IMR-90 (cell line): ENCODE measurements at regions not wholly inside any gene's neighbourhood (a gene's known extent, or its start where the extent isn't known, plus 50 kb on each side); places are given as distances from the start of the nearest gene placed in this dataset.

Source experiments
- ATAC-seq: fragments of 200-7000 bp; cut with Tn5 transposase; 2 replicates; pipeline ENCODE4 v1.9.1; 2020; ENCODE audit warnings: low read depth, mild to moderate bottlenecking, moderate library complexity
- BruUV-seq: library from RNA; stranded (reverse); fragments of 400-500 nt; replicated peaks from 2 replicates; lab custom pipeline; 2021; lab: Mats Ljungman, UMichigan
- CTCF ChIA-PET: fragments of 300-600 bp; formaldehyde crosslinking; extraction: SDS; loops from one replicate; lab custom pipeline; 2021; ENCODE audit warnings: antibody characterized with exemption; lab: Yijun Ruan, JAX
- POLR2A ChIA-PET: fragments of 300-600 bp; sonication (Branson Sonifier 250); formaldehyde crosslinking; loops from one replicate; lab custom pipeline; 2022; ENCODE audit warnings: antibody characterized with exemption; ENCODE audit not compliant: unreplicated experiment; lab: Charles Lee
- DNase-seq: peaks from one replicate; pipeline ENCODE4 v3.0.0; 2013
- H2AFZ ChIP-seq: replicated peaks from 2 replicates; pipeline ENCODE3; 2013; ENCODE audit warnings: low read length, mild to moderate bottlenecking; ENCODE audit not compliant: poor library complexity
- H2AK5ac ChIP-seq: 2 replicates; pipeline ENCODE4 v1.6.1; 2013; ENCODE audit warnings: low read depth, low read length, inconsistent platforms
- H2AK9ac ChIP-seq: replicated peaks from 2 replicates; pipeline ENCODE3; 2013; ENCODE audit warnings: mild to moderate bottlenecking, low read depth, low read length, moderate library complexity; ENCODE audit not compliant: poor library complexity
- H2BK120ac ChIP-seq: 2 replicates; pipeline ENCODE4 v1.6.1; 2013; ENCODE audit warnings: low read depth, low read length, inconsistent platforms
- H2BK15ac ChIP-seq: 3 replicates; pipeline ENCODE4 v1.6.1; 2013; ENCODE audit warnings: low read depth, low read length, inconsistent platforms
- H2BK20ac ChIP-seq: 2 replicates; pipeline ENCODE4 v1.6.1; 2013; ENCODE audit warnings: low read depth, mild to moderate bottlenecking, inconsistent platforms, low read length, moderate library complexity
- H2BK5ac ChIP-seq: 2 replicates; pipeline ENCODE4 v1.6.1; 2013; ENCODE audit warnings: mild to moderate bottlenecking, low read depth, low read length, inconsistent platforms; ENCODE audit not compliant: poor library complexity, severe bottlenecking
- H3K14ac ChIP-seq: replicated peaks from 2 replicates; pipeline ENCODE4 v1.6.1; 2013; ENCODE audit warnings: low read depth, low read length, inconsistent platforms
- H3K18ac ChIP-seq: 2 replicates; pipeline ENCODE4 v1.6.1; 2013; ENCODE audit warnings: low read depth, low read length, control low read depth
- H3K23ac ChIP-seq: 2 replicates; pipeline ENCODE4 v1.6.1; 2013; ENCODE audit warnings: low read depth, low read length, inconsistent platforms
- H3K27ac ChIP-seq: 2 replicates; pipeline ENCODE4 v1.5.1; 2013; ENCODE audit warnings: mild to moderate bottlenecking, control low read depth, low read length; ENCODE audit not compliant: insufficient read depth
- H3K27me3 ChIP-seq: 2 replicates; pipeline ENCODE4 v1.6.1; 2013; ENCODE audit warnings: low read length; ENCODE audit not compliant: control insufficient read depth, insufficient read depth
- H3K36me3 ChIP-seq: 2 replicates; pipeline ENCODE4 v1.6.1; 2013; ENCODE audit warnings: low read length, mixed read lengths; ENCODE audit not compliant: control insufficient read depth, insufficient read depth
- H3K4ac ChIP-seq: 2 replicates; pipeline ENCODE4 v1.6.1; 2013; ENCODE audit warnings: low read depth, low read length, inconsistent platforms
- H3K4me1 ChIP-seq: 2 replicates; pipeline ENCODE4 v1.6.1; 2013; ENCODE audit warnings: low read length, mixed read lengths; ENCODE audit not compliant: control insufficient read depth, insufficient read depth
- H3K4me2 ChIP-seq: 2 replicates; pipeline ENCODE4 v1.6.1; 2013; ENCODE audit warnings: low read depth, mild to moderate bottlenecking, control low read depth, low read length, moderate library complexity
- H3K4me3 ChIP-seq: 2 replicates; pipeline ENCODE4 v1.5.1; 2013; ENCODE audit warnings: low read depth, mild to moderate bottlenecking, control low read depth, low read length, moderate library complexity; ENCODE audit not compliant: insufficient read depth
- H3K56ac ChIP-seq: 2 replicates; pipeline ENCODE4 v1.6.1; 2013; ENCODE audit warnings: low read length, inconsistent platforms; ENCODE audit not compliant: insufficient read depth; ENCODE audit errors: extremely low read depth
- H3K79me1 ChIP-seq, 2 experiments: 2 replicates each; pipeline ENCODE4 v1.6.1; 2013; ENCODE audit warnings: low read length in 2 of 2, inconsistent platforms in 1 of 2, low read depth in 1 of 2
- H3K9ac ChIP-seq: 2 replicates; pipeline ENCODE4 v1.6.1; 2013; ENCODE audit warnings: low read depth, low read length, control low read depth
- H3K9me1 ChIP-seq: 2 replicates; pipeline ENCODE4 v1.6.1; 2013; ENCODE audit warnings: low read length, inconsistent platforms; ENCODE audit not compliant: insufficient read depth
- H3K9me3 ChIP-seq: 2 replicates; pipeline ENCODE4 v1.6.1; 2013; ENCODE audit warnings: low read length; ENCODE audit not compliant: control insufficient read depth, insufficient read depth
- H4K20me1 ChIP-seq: 2 replicates; pipeline ENCODE4 v1.6.1; 2013; ENCODE audit warnings: low read length, inconsistent platforms; ENCODE audit not compliant: insufficient read depth
- H4K5ac ChIP-seq: 2 replicates; pipeline ENCODE4 v1.6.1; 2013; ENCODE audit warnings: mild to moderate bottlenecking, low read depth, low read length, control low read depth
- H4K8ac ChIP-seq, 2 experiments: 2 replicates each; pipeline ENCODE4 v1.6.1; 2013; ENCODE audit warnings: low read depth in 2 of 2, low read length in 2 of 2, control low read depth in 1 of 2, inconsistent platforms in 1 of 2
- H4K91ac ChIP-seq: 2 replicates; pipeline ENCODE4 v1.6.1; 2013; ENCODE audit warnings: low read depth, low read length, inconsistent platforms; ENCODE audit not compliant: insufficient read depth
- POLR2A ChIP-seq: IDR thresholded peaks from 2 replicates; pipeline ENCODE4 v1.6.1; 2012; ENCODE audit warnings: mild to moderate bottlenecking, low read depth, low read length
- WGBS, 2 experiments: methylation state at CpG; one replicate each; pipeline versions ENCODE4 v1.1.5 to v1.1.7; 2013; ENCODE audit warnings: missing lambda C conversion rate in 2 of 2; ENCODE audit not compliant: insufficient read length in 1 of 2; ENCODE audit errors: extremely low coverage in 2 of 2; 5-methylcytosine and 5-hydroxymethylcytosine counted together
- dilution Hi-C: fragments of 300-500 bp; cut with HindIII; formaldehyde crosslinking; loops from one replicate; pipeline ENCODE4 v1.14.3; 2018; ENCODE audit warnings: low sequenced_read_pairs; ENCODE audit not compliant: unreplicated experiment
- in situ Hi-C: fragments of 300-500 bp; cut with MboI; formaldehyde crosslinking; loops from 3 replicates; pipeline ENCODE4 v1.14.3; 2019; ENCODE audit warnings: low sequenced_read_pairs, inconsistent platforms, mixed read lengths
- intact Hi-C: fragments of 100-400 bp; cut with micrococcal nuclease; formaldehyde crosslinking; loops from 2 replicates; pipeline ENCODE4 v1.10.0; 2022

DNA sequence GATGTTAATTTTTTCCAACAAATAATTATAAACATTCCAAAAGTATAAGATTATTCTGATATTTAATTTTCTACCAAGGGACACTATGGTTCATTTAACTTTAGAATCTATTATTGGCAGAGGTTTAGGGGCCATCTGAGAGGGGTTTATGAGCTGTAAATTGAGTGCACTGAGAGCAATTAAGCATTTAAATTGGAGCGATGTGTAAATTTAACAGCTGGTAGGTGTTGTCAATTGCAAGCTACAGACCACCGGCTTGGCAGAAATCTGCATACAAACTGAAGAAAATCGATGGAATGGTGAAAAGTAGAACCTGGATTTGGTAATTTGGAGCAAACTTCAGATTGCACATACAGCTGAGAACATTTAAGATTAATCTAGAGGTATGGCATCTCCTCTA is 55.8 kb upstream of the MTF2 start:
- H3K14ac ChIP-seq, result no peak overlapping the region
- BruUV-seq, result no TSS peak
- no peak overlapping the region for H3K4me2 ChIP-seq
- no peak overlapping the region for H3K27ac ChIP-seq
- no peak overlapping the region for H4K8ac ChIP-seq
- H3K4ac ChIP-seq, result no peak overlapping the region
- no peak overlapping the region for H2BK120ac ChIP-seq
- H3K9me1 ChIP-seq, result no peaks in the 10 kb centered on the region
- H3K9me3 ChIP-seq, result no peaks in the 10 kb centered on the region
- no peak overlapping the region for H3K23ac ChIP-seq
- no peak for DNase-seq
- H3K27me3 ChIP-seq, result peaks cover 38% of the 10 kb centered on the region
- H2AFZ ChIP-seq, result no peak overlapping the region
- no peak for ATAC-seq
- H4K91ac ChIP-seq, result no peak overlapping the region
- TF ChIP-seq POLR2A, result no peak
- no peak overlapping the region for H2AK9ac ChIP-seq
- no peak overlapping the region for H3K56ac ChIP-seq
- no peak overlapping the region for H2AK5ac ChIP-seq
- no peak overlapping the region for H2BK5ac ChIP-seq
- no peak overlapping the region for H3K18ac ChIP-seq
- H2BK20ac ChIP-seq, result no peak overlapping the region
- dilution Hi-C loops, result no loop called here
- WGBS, 2 experiments, result 31% methylated on average over 3 of the region's 3 CpGs; no CpG with 5 or more reads in 1 of the 2 experiments
- in situ Hi-C loops, result loop anchor here (25.0 kb wide), 1 partner anchor 839 kb away; no protein-coding TSS in a partner anchor
- H3K4me1 ChIP-seq, result no peaks in the 10 kb centered on the region
- no peaks in the 10 kb centered on the region for H3K79me1 ChIP-seq
- no peak overlapping the region for H2BK15ac ChIP-seq
- no peaks in the 10 kb centered on the region for H4K20me1 ChIP-seq
- H3K9ac ChIP-seq, result no peak overlapping the region
- POLR2A ChIA-PET, result no interaction called here
- H3K4me3 ChIP-seq, result no peak overlapping the region
- no peak overlapping the region for H4K5ac ChIP-seq
- CTCF ChIA-PET, result no interaction called here
- no peaks in the 10 kb centered on the region for H3K36me3 ChIP-seq
- intact Hi-C loops, result loop anchor here (2.0 to 10.0 kb wide), 3 partner anchors 54 to 852 kb away; partner anchors contain the start of gene DNTTIP2
